ENCODE measurements at regions not wholly inside any gene's neighbourhood (a gene's known extent, or its start where the extent isn't known, plus 50 kb on each side); places are given as distances from the start of the nearest gene placed in this dataset.

GRCh38 chr7:136290351-136290750, 313.2 kb upstream of the MTPN start:
- Histone ChIP-seq H3K4me3 (ENCODE audit: control extremely low read depth in 1 of 5, extremely low read depth in 1 of 5, insufficient read depth in 1 of 5, low read depth in 2 of 5, low read length in 4 of 5) (no peak overlapping the region), H3K79me2 (ENCODE audit: control insufficient read depth, insufficient read depth, low read length) (no peaks in the 10 kb centered on the region), H3K4me1 (ENCODE audit: control insufficient read depth in 2 of 2, insufficient read depth in 2 of 2, low read length in 2 of 2) (peaks cover 0 to 4% of the 10 kb centered on the region in 2 donors), H4K20me1 (ENCODE audit: control insufficient read depth, insufficient read depth, low read length, poor library complexity, severe bottlenecking) (no peaks in the 10 kb centered on the region), H3K4me2 (replicated peaks; ENCODE audit: low read depth, low read length, poor library complexity, severe bottlenecking) (no peak overlapping the region), H2AFZ (ENCODE audit: insufficient read depth, low read depth, low read length, poor library complexity, severe bottlenecking) (no peak overlapping the region), H3K27ac (ENCODE audit: low read length in 2 of 2) (no peak overlapping the region), H3K27me3 (replicated peaks in 1 of 4; ENCODE audit: control extremely low read depth in 1 of 4, control insufficient read depth in 3 of 4, insufficient read depth in 4 of 4, low read length in 3 of 4) (no peaks in the 10 kb centered on the region), H3K9me3 (ENCODE audit: control extremely low read depth in 1 of 3, control insufficient read depth in 2 of 3, insufficient read depth in 1 of 3, low read length in 2 of 3) (no peaks in the 10 kb centered on the region), H3K36me3 (replicated peaks in 1 of 2; ENCODE audit: control extremely low read depth in 1 of 2, control insufficient read depth in 1 of 2, extremely low read depth in 1 of 2, insufficient read depth in 2 of 2, low read length in 1 of 2) (no peaks in the 10 kb centered on the region), H3K9ac (ENCODE audit: low read length) (no peak overlapping the region)
- Mint-ChIP-seq H3K27ac (no peak overlapping the region), H3K4me3 (no peak overlapping the region), H3K9me3 (ENCODE audit: insufficient read depth) (no peaks in the 10 kb centered on the region), H3K27me3 (no peaks in the 10 kb centered on the region), H3K4me1 (no peaks in the 10 kb centered on the region)
- CTCF ChIA-PET: no interaction called here
- no peak for DNase-seq
- POLR2A ChIA-PET: no interaction called here
- intact Hi-C loops (cut with micrococcal nuclease): no loop called here
- TF ChIP-seq, protein P1, sequence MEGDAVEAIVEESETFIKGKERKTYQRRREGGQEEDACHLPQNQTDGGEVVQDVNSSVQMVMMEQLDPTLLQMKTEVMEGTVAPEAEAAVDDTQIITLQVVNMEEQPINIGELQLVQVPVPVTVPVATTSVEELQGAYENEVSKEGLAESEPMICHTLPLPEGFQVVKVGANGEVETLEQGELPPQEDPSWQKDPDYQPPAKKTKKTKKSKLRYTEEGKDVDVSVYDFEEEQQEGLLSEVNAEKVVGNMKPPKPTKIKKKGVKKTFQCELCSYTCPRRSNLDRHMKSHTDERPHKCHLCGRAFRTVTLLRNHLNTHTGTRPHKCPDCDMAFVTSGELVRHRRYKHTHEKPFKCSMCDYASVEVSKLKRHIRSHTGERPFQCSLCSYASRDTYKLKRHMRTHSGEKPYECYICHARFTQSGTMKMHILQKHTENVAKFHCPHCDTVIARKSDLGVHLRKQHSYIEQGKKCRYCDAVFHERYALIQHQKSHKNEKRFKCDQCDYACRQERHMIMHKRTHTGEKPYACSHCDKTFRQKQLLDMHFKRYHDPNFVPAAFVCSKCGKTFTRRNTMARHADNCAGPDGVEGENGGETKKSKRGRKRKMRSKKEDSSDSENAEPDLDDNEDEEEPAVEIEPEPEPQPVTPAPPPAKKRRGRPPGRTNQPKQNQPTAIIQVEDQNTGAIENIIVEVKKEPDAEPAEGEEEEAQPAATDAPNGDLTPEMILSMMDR (IDR thresholded peaks at IDR 0.05): no peak
- TF ChIP-seq EZH2 (IDR thresholded peaks at IDR 0.05; ENCODE audit: borderline replicate concordance, insufficient read depth, low read depth, low read length, poor library complexity, severe bottlenecking): no peak
- ATAC-seq (ENCODE audit: low read depth): no peak
- WGBS (ENCODE audit: insufficient coverage): no CpG with 5 or more reads among the region's 1 CpG

GRCh38 chr7:136278057-136278456, 300.9 kb upstream of the MTPN start:
- no peaks in the 10 kb centered on the region for H3K9me3 ChIP-seq (ENCODE audit: control extremely low read depth in 1 of 3, control insufficient read depth in 2 of 3, insufficient read depth in 1 of 3, low read length in 2 of 3)
- H4K20me1 ChIP-seq (ENCODE audit: control insufficient read depth, insufficient read depth, low read length, poor library complexity, severe bottlenecking): no peaks in the 10 kb centered on the region
- CTCF ChIA-PET: no interaction called here
- no peak overlapping the region for H3K4me2 ChIP-seq (replicated peaks; ENCODE audit: low read depth, low read length, poor library complexity, severe bottlenecking)
- H3K79me2 ChIP-seq (ENCODE audit: control insufficient read depth, insufficient read depth, low read length): no peaks in the 10 kb centered on the region
- H2AFZ ChIP-seq (ENCODE audit: insufficient read depth, low read depth, low read length, poor library complexity, severe bottlenecking): no peak overlapping the region
- no peaks in the 10 kb centered on the region for H3K27me3 Mint-ChIP-seq
- no peaks in the 10 kb centered on the region for H3K27me3 ChIP-seq (replicated peaks in 1 of 4; ENCODE audit: control extremely low read depth in 1 of 4, control insufficient read depth in 3 of 4, insufficient read depth in 4 of 4, low read length in 3 of 4)
- no peak overlapping the region for H3K9ac ChIP-seq (ENCODE audit: low read length)
- no peak overlapping the region for H3K4me3 Mint-ChIP-seq
- no peak for TF ChIP-seq EZH2 (IDR thresholded peaks at IDR 0.05; ENCODE audit: borderline replicate concordance, insufficient read depth, low read depth, low read length, poor library complexity, severe bottlenecking)
- TF ChIP-seq, protein P1 (IDR thresholded peaks at IDR 0.05): no peak
- H3K27ac Mint-ChIP-seq: no peak overlapping the region
- no CpG with 5 or more reads among the region's 2 CpGs for WGBS (ENCODE audit: insufficient coverage)
- no peaks in the 10 kb centered on the region for H3K36me3 ChIP-seq (replicated peaks in 1 of 2; ENCODE audit: control extremely low read depth in 1 of 2, control insufficient read depth in 1 of 2, extremely low read depth in 1 of 2, insufficient read depth in 2 of 2, low read length in 1 of 2)
- no peak overlapping the region for H3K27ac ChIP-seq (ENCODE audit: low read length in 2 of 2)
- no peak for DNase-seq
- intact Hi-C loops (cut with micrococcal nuclease): no loop called here
- POLR2A ChIA-PET: no interaction called here
- no peaks in the 10 kb centered on the region for H3K4me1 Mint-ChIP-seq
- H3K4me1 ChIP-seq (ENCODE audit: control insufficient read depth in 2 of 2, insufficient read depth in 2 of 2, low read length in 2 of 2): no peaks in the 10 kb centered on the region
- H3K9me3 Mint-ChIP-seq (ENCODE audit: insufficient read depth): no peaks in the 10 kb centered on the region
- H3K4me3 ChIP-seq (ENCODE audit: control extremely low read depth in 1 of 5, extremely low read depth in 1 of 5, insufficient read depth in 1 of 5, low read depth in 2 of 5, low read length in 4 of 5): no peak overlapping the region
- no peak for ATAC-seq (ENCODE audit: low read depth)

All from B cell (primary cell).